ENCODE measurements at regions not wholly inside any gene's neighbourhood (a gene's known extent, or its start where the extent isn't known, plus 50 kb on each side); places are given as distances from the start of the nearest gene placed in this dataset.
"Not testable (repeated sequence)": the region's sequence is repeated elsewhere in the genome, so short reads cannot be mapped to it uniquely, and the experiment has no call there.

DNA sequence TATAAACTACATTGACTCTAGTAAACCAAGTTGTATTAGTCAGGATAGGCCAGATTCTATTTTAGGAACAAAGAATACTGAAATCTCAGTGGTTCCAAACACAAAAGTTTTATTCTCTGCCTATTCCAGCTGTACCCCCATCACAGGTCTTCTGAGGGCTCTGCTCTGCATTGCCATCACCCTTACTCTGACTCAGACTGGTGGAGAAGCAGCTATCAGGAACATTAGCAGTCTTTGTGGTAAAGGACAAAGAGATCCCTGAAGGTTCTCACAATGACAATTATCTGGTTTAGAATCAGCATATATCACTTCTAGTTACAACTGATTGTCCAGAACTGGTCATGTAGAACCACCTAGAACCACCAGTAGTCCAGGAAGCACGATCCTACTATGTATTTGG is 251.1 kb downstream of the GLUD2 start:
- DNase-seq (ENCODE audit: low spot score) = no peak

DNA sequence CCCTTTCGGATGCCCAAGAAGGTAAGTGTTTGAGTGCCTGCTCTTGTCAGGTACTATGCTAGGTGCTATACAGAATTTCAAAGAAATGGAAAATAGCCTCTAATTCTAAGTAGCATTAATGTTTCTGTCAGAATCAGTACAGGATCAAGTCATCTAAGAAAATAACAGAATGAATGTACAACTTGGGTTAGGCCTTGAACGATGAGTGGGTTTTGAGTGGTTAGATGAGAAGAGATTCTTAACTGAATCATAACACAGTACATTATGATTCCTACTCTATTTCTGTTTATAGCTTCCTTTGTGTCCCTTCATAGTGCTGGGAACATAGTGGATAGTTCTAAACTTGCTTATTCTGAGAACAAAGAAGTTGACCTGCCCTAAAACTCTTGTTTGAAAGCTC is 253.9 kb downstream of the GLUD2 start:
- DNase-seq (ENCODE audit: low spot score) = no peak

DNA sequence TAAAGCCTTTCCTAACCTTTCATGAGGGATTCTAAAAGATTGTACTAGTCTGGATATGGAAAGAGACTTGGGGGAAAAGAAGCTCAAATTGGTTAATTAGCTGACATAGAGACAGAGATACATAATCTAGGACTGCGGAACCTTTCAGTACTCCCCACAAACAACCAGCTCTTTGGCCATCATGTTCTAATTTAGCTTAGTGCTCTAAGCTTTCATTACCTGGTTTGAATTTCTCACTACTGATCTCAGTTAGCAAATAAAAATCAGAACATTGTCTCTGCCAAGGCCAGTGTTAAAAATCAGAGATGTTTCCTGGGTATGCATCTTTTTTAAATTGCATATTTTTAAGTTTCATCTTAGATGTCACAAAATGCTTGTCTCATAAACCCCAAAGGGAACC is 254.4 kb downstream of the GLUD2 start:
- DNase-seq (ENCODE audit: low spot score) = no peak

DNA sequence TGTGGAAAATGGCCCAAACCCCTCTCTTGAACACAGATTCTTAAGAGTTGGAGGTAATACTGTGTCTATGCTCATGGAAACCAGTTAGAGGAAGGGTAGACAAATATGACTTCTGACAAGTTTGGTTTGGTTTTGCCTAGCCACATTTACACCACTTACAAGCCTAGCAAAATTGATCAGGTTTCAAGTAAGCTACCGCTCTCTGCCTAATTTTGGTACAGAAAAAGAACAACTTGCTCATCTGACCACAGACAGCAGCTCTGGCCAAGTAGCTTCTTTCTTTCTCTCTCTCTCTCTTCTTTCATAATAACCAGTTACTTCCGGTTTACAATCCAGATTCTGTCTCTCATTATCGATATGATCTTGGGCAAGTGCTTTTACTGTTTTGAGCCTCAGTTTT is 260.0 kb downstream of the GLUD2 start:
- DNase-seq (ENCODE audit: low spot score) = no peak

DNA sequence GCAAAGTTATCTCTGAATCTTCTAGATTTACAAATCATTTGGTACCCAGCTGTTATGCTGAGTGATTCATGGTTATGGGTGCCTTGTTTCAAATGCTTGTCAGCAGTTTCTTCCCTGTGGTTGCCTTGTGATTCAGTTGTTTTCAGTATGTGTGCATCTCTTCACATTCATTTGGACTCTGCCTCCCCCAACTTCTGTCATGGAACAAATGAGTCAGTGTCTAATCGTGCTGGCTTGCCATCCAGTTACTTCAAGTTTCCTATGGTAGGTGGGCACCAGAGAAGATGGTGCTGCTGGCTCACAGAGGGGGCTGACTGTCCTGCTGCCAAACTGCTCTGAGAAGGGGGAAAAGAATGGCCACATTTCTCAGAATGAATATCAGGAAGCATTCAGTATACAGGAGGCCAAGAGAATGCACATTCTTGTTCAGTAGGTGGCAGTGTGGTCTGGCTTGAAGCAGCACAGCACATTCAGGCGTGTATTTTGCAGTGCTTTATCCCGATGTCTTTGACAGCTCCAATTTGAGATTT is 260.9 kb downstream of the GLUD2 start:
- DNase-seq (ENCODE audit: low spot score) = peak; percentile 6

DNA sequence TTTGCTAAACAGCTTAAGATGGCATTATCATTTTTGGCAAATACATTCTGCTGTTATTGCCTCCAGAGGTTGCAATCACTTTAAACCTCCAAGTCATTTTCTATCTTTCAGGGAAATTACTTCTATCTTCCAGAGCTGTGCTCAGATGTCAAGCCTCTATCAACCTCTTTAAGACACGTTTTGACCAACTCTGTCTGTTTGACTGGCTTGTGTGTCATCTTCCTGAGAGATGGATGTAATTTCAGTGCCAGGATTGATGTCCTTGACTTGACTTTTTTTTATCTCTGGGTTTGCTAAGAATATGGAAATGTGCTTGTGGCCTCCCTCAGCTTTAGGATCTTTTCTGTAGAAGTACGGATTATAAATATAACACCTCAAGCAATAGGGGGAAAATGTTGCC is 263.4 kb downstream of the GLUD2 start:
- DNase-seq (ENCODE audit: low spot score) = no peak

DNA sequence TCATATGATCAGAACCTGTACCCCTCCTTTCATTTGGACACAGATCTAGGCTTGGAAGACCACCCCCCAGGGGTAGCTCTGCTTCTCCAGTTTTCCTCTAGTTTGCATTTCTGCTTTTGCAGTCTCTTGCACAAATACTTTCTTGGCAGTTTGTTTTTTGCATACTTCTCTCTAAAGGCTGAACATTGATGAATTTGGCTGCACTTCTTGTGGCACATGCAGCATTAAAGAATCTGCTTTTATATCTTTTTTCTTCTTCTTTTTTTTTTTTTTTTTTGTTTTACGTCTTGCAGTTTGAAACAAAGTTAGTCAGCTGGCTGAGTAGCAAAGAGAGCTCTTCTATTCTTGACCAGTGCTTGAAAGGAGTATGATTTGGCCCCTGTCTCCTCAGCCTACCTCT is 273.0 kb downstream of the GLUD2 start:
- DNase-seq (ENCODE audit: low spot score) = no peak

DNA sequence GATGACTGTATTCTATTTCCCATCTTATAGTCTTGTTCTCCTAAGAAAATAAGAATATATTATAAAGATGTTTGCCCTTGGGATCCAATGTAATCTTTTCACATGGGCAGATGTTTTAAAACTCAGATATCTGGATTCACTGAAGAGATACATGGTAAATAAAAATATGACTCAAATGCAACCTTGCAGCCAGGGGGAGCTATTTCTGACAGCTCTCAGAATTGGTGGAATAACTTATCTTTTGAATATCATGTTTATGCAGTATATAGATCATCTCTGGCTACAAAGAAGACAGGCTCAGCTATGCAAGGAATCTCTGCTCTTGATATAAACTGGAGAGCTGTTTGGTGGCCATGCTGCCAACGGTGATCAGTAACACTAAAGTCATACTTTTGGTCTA is 274.7 kb downstream of the GLUD2 start:
- DNase-seq (ENCODE audit: low spot score) = no peak

DNA sequence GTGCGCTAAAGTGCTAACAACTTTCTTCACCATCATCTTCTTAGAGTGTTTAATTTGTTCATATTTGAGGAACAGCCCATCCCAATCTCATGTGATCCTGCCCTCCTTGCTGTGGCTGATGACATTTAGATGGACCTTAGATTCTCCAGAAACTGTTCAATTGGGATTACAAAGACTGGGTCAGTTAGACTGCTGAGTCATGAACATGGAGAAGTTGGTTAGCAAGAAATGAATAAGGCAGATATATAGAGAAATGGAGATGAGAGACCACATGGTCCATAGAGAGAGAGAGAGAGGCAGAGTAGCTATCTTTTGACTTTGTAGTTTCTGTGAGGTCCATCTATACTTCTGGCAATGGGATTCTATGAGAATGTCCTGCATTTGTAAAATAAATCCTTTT is 275.9 kb downstream of the GLUD2 start:
- DNase-seq (ENCODE audit: low spot score) = no peak

DNA sequence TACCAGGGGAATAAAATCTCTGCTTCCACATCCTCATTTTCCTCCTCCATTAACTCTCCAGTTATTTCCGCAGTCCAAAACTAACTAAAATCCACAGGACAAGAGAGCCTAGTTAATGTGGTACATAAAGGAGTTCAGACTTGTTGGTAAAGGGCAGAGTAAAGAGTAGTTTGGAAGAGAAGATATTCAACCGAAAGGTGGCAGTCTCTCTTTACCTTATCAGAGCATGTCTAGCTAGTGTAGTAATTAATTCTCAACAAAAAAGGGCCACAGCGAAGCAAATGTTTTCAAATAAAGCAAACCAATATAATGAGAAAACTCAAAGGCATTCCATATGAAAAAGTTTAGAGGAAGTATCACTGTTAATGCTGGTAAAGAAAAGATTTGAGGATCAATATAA is 286.5 kb downstream of the GLUD2 start:
- DNase-seq (ENCODE audit: low spot score) = no peak

DNA sequence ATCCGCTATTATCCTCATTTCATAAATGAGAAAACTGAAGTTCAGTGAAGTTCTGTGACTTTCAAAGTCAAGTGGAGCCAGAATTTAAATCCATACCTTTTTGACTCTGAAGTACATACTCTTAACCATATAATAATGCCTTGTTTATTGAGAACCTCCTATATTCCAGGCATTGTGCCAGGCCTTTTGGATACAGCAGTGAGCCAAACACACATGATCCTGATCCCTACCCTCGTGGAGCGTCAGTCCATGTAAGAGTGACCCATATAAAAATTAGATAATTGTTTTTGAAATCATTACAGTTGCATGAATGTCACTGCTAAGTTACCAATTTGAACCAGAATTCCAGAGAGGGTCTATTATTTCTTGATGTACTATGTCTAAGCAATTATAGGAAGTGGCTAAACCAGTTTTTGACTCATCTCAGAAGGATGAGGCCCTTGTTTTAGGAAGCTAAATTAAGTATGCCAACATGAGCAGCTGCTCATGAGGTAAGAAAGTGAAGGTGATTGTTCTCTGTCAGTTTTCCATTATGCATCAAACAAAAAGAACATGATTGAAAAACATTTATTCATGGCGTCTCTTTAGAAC is 289.5 kb downstream of the GLUD2 start:
- no peak for DNase-seq (ENCODE audit: low spot score)

DNA sequence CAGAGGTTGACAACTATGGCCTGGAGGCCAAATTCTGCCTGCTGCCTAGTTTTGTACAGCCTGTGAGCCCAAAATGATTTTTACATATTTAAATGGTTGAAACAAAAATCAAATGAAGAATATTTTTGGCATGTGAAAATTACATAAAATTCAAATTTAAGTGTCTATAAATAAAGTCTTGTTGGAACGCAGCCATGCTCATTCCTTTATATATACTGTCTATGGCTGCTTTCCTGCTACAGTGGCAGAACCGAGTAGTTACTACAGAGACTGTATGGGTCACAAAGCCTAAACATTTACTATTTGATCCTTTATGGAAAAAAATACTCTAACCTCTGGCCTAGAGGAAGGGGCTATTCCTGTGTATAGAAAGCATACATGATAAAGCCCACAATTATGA is 290.4 kb downstream of the GLUD2 start:
- DNase-seq (ENCODE audit: low spot score) = no peak

DNA sequence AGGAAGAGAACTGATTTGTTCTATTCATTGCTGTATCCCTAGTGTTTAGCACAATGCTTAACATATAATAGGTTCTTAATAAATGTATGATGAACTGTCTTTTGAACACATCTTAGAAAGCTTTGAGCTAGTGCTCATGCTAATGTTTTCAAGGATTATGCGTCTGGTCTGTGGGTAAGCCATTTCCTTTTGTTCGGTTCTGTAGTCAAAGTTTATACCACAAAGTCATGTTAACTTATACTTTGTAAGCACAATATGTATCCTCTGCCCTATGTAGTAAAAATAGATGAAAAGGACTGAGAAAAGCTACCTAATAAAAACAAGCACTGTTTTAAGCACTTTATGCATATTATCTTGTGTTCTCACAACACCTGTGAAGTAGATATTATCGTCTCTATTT is 301.9 kb downstream of the GLUD2 start:
- DNase-seq (ENCODE audit: low spot score) = no peak

DNA sequence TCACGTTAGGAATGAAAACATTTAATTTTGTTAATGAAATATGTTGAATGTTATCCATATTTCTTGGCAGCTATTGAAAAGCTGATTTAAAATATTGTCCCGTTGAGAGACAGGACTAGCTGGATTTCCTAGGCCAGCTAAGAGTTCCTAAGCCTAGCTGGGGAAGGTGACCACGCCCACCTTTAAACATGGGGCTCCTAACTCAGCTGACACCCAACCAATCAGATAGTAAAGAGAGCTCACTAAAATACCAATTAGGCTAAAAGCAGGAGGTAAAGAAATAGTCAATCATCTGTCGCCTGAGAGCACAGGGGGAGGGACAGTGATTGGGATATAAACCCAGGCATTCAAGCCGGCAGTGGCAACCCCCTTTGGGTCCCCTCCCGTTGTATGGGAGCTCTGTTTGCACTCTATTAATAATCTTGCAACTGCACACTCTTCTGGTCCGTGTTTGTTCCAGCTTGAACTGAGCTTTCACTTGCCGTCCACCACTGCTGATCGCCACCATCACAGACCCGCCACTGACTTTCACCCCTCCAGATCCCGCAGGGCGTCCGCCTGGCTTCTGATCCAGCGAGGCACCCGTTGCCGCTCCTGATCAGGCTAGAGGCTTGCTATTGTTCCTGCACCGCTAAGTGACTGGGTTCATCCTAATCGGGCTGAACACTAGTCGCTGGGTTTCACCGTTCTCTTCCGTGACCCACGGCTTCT is 308.9 kb downstream of the GLUD2 start:
- DNase-seq (ENCODE audit: low spot score) = no peak

DNA sequence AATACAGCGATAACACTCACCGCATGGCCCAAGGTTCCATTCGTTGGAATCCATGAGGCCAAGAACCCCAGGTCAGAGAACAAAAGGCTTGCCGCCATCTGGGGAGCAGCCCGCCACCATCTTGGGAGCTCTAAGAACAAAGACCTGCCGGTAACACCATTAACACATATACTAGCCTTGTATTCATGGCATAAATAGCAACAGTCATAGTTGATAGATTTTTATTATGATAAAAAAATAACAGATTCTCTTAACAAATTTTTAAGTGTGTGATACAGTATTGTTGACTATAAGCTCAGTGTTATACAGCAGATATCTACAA is 309.4 kb downstream of the GLUD2 start:
- no peak for DNase-seq (ENCODE audit: low spot score)

DNA sequence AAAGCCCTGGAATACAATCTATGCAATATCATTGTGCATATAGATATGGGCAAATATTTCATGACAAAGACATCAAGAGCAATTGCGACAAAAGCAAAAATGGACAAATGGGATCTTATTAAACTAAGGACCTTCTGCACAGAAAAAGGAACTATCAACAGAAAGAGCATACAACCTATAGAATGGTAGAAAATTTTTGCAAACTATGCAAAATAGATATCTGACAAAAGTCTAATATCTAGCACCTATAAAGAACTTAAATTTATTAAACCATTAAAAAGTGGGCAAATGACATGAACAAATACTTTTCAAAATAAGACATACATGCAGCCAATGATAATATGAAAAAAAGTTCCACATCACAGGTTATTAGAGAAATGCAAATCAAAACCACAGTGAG is 312.9 kb downstream of the GLUD2 start:
- no peak for DNase-seq (ENCODE audit: low spot score)

DNA sequence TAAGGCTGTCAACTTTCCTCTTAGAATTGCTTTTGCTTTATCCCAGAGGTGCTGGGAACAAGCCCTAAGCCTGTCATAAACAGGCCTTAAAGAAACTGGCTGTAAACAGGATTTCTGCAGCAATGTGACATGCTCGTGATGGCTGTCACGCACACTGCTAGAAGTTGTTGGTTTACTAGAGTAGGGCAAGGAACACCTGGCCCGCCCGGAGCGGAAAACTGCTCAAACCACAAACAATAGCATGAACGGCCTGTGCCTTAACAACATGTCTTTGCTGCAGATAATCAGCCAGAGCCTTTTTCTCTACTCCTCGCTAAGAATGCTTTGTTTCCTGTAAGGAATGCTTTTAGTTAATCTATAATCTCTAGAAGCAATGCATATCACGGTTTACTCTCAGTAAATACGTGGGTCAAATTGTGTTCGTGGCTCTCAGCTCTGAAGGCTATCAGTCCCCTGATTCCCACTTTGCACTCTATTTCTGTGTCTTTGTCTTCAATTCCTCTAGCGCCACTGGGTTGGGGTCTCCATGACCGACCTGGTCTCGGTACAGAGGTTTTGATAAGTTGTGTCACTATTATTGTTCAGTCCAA is 318.3 kb downstream of the GLUD2 start:
- no peak for DNase-seq (ENCODE audit: low spot score)

DNA sequence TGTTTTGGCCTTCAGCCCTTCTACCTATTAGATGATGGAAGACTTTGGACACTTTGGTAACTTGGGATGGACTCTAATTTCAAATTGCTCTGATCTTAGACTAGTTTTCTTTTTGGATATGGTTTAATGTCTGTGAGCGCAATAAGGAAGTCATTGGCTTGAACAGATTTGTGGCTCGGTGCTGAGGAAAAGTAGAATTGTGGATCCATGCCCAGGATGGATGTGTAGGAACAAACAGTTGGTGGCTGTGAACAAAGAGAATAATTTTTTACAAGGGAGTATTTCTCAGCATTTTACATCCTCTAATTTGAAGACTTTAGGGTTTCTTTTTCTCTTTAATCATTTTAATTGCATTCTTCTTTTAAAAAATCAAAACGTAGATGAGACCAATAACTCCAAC is 327.1 kb downstream of the GLUD2 start:
- no peak for DNase-seq (ENCODE audit: low spot score)

DNA sequence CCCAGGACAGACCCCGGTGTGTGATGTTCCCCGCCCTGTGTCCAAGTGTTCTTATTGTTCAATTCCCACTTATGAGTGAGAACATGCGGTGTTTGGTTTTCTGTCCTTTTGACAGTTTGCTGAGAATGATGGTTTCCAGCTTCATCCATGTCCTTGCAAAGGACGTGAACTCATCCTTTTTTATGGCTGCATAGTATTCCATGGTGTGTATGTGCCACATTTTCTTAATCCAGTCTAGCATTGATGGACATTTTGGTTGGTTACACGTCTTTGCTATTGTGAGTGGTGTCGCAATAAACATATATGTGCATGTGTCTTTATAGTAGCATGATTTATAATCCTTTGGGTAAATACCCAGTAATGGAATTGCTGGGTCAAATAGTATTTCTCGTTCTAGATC is 334.5 kb downstream of the GLUD2 start:
- not testable (repeated sequence) for DNase-seq (ENCODE audit: low spot score)

DNA sequence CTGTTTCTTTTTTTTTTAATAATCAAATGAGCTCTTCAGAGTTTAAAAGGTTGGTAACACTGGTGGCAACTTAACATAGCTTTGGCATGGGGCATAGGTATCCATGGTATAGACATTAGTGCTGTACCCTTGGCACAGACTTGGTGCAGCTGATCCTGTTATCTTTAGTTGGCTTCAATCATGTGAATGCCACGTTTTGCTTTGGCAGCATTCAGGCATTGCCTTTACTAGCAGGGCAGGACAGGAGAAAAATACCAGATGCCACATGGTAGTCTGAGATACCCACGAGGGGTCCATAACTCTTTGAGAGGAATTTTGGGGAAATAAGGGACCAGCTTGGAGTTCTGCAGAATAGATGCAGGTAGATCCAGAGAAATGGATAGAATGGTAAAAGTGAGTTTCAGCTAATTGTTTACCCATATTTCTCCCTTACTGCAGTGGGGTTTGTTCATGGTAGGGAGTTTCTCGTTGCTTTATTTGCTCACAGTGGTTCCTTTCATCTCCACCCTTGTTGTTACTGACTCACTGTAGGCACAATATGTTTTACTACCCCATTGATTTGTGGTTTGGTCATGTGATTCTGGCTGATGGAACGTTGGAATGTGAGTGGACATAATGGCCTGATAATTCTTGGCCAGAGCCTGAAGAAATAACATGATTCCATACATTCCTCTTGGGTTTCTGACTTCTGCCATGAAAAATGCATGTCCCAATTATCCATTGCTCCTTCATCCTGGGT is 342.7 kb downstream of the GLUD2 start:
- DNase-seq (ENCODE audit: low spot score) = no peak

DNA sequence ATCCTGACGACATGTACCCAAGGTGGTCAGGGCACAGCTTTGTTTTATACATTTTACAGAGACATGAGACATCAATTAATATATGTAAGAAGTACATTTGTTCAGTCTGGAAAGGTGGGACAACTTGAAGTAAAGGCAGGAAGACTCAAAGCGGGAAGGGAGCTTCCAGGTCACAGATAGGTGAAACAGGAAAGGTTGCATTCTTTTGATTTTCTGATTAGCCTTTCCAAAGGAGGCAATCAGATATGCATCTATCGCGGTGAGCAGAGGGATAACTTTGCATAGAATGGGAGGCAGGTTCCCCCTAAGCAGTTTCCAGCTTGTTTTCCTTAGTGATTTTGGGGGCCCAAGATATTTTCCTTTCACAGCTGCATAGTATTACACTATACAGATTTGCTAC is 358.4 kb downstream of the GLUD2 start:
- DNase-seq (ENCODE audit: low spot score) = no peak

DNA sequence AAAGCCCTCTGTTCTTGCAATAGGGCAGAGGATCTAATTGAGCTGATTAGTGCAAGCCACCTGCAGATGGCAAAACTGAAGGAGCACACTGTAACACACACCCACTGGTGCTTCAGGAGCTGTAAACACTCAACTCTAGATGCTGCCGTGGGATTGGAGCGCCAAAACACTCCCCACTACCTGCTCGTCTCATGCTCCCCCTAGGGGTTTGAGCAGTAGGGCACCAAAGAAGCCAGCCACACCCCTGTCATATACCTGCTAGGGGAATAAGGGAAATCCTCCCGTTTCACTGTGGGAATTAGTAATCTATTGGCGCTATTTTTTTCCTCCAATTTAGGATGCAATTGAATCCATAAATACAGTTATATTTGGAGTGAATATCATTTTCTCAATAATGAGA is 360.2 kb downstream of the GLUD2 start:
- no peak for DNase-seq (ENCODE audit: low spot score)

DNA sequence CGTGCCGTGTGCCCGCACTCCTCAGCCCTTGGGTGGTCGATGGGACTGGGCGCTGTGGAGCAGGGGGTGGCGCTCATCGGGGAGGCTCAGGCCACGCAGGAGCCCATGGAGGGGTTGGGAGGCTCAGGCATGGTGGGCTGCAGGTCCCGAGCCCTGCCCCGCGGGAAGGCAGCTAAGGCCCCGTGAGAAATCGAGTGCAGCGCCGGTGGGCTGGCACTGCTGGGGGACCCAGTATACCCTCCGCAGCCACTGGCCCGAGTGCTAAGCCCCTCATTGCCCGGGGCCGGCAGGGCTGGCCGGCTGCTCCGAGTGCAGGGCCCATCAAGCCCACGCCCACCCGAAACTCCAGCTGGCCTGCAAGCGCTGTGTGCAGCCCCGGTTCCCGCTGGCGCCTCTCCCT is 384.1 kb downstream of the GLUD2 start:
- DNase-seq (ENCODE audit: low spot score) = not testable (repeated sequence)
